ENCODE measurements at regions not wholly inside any gene's neighbourhood (a gene's known extent, or its start where the extent isn't known, plus 50 kb on each side); places are given as distances from the start of the nearest gene placed in this dataset.

- intact Hi-C loops (cut with DNase I): no loop called here
- Histone ChIP-seq H3K27me3 (no peaks in the 10 kb centered on the region), H3K36me3 (no peaks in the 10 kb centered on the region), H3K9me3 (no peaks in the 10 kb centered on the region), H3K4me1 (no peaks in the 10 kb centered on the region), H3K27ac (no peak overlapping the region), H3K4me3 (no peak overlapping the region)
- DNase-seq (no peak), ATAC-seq (no peak)
- TF ChIP-seq, protein P1, sequence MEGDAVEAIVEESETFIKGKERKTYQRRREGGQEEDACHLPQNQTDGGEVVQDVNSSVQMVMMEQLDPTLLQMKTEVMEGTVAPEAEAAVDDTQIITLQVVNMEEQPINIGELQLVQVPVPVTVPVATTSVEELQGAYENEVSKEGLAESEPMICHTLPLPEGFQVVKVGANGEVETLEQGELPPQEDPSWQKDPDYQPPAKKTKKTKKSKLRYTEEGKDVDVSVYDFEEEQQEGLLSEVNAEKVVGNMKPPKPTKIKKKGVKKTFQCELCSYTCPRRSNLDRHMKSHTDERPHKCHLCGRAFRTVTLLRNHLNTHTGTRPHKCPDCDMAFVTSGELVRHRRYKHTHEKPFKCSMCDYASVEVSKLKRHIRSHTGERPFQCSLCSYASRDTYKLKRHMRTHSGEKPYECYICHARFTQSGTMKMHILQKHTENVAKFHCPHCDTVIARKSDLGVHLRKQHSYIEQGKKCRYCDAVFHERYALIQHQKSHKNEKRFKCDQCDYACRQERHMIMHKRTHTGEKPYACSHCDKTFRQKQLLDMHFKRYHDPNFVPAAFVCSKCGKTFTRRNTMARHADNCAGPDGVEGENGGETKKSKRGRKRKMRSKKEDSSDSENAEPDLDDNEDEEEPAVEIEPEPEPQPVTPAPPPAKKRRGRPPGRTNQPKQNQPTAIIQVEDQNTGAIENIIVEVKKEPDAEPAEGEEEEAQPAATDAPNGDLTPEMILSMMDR (IDR thresholded peaks at IDR 0.05): no peak
Measured at GRCh38 chrX:45524296-45524695, 323.6 kb upstream of the DIPK2B start.

- no peak for ATAC-seq
- no peak for DNase-seq
- Histone ChIP-seq H3K27ac (no peak overlapping the region), H3K27me3 (no peaks in the 10 kb centered on the region), H3K4me3 (no peak overlapping the region), H3K9me3 (no peaks in the 10 kb centered on the region), H3K36me3 (no peaks in the 10 kb centered on the region), H3K4me1 (no peaks in the 10 kb centered on the region)
- TF ChIP-seq, protein P1 (IDR thresholded peaks at IDR 0.05): no peak
- intact Hi-C loops (cut with DNase I): no loop called here
Measured at GRCh38 chrX:45518552-45518951, 317.9 kb upstream of the DIPK2B start.

GRCh38 chrX:45517090-45517973 is 316.7 kb upstream of the DIPK2B start:
- no peaks in the 10 kb centered on the region for H3K4me1 ChIP-seq
- H3K36me3 ChIP-seq: no peaks in the 10 kb centered on the region
- H3K27ac ChIP-seq: no peak overlapping the region
- intact Hi-C loops (cut with DNase I): no loop called here
- ATAC-seq: no peak
- TF ChIP-seq, protein P1 (IDR thresholded peaks at IDR 0.05): no peak
- H3K27me3 ChIP-seq: no peaks in the 10 kb centered on the region
- no peak overlapping the region for H3K4me3 ChIP-seq
- H3K9me3 ChIP-seq: no peaks in the 10 kb centered on the region
- DNase-seq: no peak

DNA sequence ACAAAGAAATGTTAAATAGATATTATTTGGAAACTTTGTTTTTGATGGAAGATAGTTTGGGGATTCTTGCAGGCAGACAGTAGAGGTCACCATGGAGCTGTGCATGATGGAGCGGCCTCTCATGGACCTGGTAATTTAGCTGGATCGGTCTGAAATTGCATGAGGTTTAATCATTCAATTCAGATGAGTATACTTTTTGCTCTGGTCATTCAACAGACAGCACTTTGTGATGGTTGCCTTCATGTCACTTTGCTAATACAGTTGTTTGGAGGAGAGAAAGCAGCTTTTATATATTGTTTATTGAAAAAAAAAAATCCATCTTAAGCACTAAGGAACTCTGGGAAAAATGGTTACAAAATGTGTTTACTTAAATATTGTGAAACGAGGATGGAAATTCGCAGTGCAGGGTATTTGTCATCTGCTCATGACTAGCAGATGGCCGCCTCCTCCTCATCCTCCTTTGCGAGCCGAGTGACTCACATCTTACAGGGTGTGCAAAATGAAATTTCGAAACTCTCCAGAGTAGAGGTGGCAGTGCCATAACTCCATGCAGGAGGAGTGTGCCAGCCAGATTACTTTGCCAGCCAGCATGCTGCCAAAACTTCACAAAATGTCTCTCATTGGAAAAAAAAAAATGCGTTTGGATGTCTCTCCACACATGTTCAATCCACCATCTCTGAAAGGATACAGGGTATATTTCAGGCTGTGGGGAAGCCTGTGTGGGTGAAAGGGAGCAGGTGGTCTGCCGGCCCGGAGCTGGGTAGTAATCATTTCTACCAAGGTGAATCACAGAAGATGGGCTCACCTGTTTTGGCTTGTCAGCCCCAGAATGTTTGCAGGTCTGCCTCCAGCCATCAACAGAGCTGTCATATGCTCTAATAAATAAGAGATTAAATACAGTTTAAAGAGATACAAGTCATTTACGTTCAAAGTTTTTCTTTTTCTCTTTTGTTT is 314.9 kb upstream of the DIPK2B start:
- Histone ChIP-seq H3K4me3 (no peak overlapping the region), H3K27me3 (no peaks in the 10 kb centered on the region), H3K9me3 (no peaks in the 10 kb centered on the region), H3K4me1 (no peaks in the 10 kb centered on the region), H3K27ac (no peak overlapping the region), H3K36me3 (no peaks in the 10 kb centered on the region)
- peak; percentile 96 for ATAC-seq
- peak; percentile 68 for DNase-seq
- intact Hi-C loops (cut with DNase I): no loop called here
- TF ChIP-seq, protein P1 (IDR thresholded peaks at IDR 0.05): peak; percentile 56

DNA sequence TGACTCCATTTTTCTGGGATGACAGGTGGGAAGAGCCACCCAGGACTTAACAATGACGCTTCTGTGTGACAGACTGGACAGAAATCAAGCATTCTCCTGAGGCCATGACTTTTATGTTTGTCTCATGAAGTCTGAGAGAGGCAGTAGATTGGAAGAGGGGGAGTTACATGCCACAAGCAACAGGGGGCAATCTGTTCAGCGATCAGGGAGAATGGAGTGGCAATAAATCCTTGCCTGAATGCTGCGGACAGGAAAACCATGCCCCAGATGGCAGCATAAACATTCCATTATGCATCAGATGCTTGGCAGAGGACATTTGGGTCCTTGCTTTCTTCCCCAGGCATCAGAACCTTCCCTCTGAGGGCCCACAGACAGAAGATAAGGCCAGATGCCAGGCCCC is 312.4 kb upstream of the DIPK2B start:
- peaks cover under 1% of the 10 kb centered on the region for H3K4me1 ChIP-seq
- H3K4me3 ChIP-seq: no peak overlapping the region
- H3K27ac ChIP-seq: no peak overlapping the region
- intact Hi-C loops (cut with DNase I): no loop called here
- no peaks in the 10 kb centered on the region for H3K36me3 ChIP-seq
- no peaks in the 10 kb centered on the region for H3K9me3 ChIP-seq
- DNase-seq: no peak
- no peak for ATAC-seq
- TF ChIP-seq, protein P1 (IDR thresholded peaks at IDR 0.05): no peak
- H3K27me3 ChIP-seq: no peaks in the 10 kb centered on the region

All from upper lobe of right lung (tissue), 1 donor.